GM12873 (cell line): ENCODE measurements at regions not wholly inside any gene's neighbourhood (a gene's known extent, or its start where the extent isn't known, plus 50 kb on each side); places are given as distances from the start of the nearest gene placed in this dataset.

ENCODE experiments used
- TF ChIP-seq, protein P1 (sequence below): IDR thresholded peaks from 2 replicates; pipeline ENCODE4 v1.5.1; 2012; ENCODE audit warnings: low read depth, mild to moderate bottlenecking, moderate library complexity, low read length, control low read depth; ENCODE audit not compliant: insufficient read depth; ENCODE audit errors: missing control alignments

- TF ChIP-seq, protein P1, sequence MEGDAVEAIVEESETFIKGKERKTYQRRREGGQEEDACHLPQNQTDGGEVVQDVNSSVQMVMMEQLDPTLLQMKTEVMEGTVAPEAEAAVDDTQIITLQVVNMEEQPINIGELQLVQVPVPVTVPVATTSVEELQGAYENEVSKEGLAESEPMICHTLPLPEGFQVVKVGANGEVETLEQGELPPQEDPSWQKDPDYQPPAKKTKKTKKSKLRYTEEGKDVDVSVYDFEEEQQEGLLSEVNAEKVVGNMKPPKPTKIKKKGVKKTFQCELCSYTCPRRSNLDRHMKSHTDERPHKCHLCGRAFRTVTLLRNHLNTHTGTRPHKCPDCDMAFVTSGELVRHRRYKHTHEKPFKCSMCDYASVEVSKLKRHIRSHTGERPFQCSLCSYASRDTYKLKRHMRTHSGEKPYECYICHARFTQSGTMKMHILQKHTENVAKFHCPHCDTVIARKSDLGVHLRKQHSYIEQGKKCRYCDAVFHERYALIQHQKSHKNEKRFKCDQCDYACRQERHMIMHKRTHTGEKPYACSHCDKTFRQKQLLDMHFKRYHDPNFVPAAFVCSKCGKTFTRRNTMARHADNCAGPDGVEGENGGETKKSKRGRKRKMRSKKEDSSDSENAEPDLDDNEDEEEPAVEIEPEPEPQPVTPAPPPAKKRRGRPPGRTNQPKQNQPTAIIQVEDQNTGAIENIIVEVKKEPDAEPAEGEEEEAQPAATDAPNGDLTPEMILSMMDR: no peak
Measured at GRCh38 chr5:75922480-75922879, 160.7 kb upstream of the SV2C start.

DNA sequence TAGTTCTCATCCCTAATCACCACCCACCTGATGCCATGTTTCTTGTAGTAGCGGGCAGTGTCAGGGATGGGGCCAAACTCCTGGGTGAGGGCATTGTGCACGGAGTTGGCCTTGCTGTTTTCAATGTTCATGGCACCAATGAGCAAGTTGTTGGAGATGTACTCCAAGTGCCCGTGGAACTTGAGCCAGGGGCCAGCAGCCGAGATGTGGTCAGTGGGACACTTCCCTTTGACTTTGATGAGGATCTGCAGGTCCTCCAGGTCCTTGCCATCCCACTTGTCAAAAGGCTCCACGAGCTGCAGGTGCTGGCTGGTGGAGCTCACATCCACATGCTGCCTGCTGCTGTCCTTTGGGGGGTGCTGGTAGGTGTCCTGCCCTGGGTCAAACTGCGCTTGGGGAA, 162.2 kb upstream of the SV2C start:
- TF ChIP-seq, protein P1: no peak

GRCh38 chr5:75916144-75916543, 167.0 kb upstream of the SV2C start:
- TF ChIP-seq, protein P1: no peak

- TF ChIP-seq, protein P1: no peak
Measured at GRCh38 chr5:75909223-75909622, 174.0 kb upstream of the SV2C start.

DNA sequence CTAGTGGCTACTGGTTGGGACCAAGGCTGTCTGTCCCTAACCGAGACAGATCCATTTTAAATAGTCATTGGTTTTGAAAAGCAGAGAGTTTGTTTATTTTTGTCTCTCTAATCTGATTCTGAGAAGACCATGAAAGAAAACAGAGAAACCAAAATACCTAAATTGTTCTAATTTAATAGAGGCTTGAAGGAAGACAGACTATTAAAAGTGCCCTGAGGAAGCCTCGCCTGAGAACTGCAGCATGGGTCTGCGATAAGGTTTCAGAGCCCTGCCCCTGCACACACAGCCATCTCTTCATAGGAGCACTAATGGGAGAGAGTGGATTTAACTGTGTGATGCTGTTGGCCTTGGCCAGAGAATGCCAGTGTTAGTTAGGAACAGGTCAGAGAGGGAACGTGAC, 175.5 kb upstream of the SV2C start:
- TF ChIP-seq, protein P1: no peak

DNA sequence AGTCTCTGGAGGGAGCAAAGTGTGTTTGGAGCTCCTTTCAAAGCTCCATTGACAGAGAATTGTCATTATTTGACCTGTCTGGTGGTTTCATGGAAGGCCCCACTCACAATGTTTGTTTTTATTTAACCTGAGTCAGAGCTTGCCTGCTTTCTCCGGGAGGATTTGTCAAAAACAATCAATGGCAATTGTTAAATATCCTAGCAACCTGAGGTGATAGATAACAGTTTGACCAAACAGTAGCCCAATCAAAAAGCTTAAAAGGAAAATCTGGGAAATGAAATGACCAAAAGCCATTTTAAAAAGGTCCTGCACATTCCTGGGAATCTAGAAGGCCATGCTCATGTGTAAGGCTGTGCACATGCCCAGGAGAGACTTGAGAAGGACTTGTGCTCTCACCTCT, 177.2 kb upstream of the POC5 start:
- TF ChIP-seq, protein P1: no peak

GRCh38 chr5:75891736-75892135, 174.5 kb upstream of the POC5 start:
- TF ChIP-seq, protein P1: no peak
